K562 (cell line): ENCODE measurements at regions not wholly inside any gene's neighbourhood (a gene's known extent, or its start where the extent isn't known, plus 50 kb on each side); places are given as distances from the start of the nearest gene placed in this dataset.

Experiments
- ATAC-seq: fragments of 200-7000 bp; cut with Tn5 transposase; 3 replicates; pipeline ENCODE4 v1.9.1; 2020; ENCODE audit warnings: moderate library complexity
- BruUV-seq: library from RNA; stranded (reverse); fragments of 400-500 nt; replicated peaks from 2 replicates; lab custom pipeline; 2021; lab: Mats Ljungman, UMichigan
- CTCF ChIA-PET: fragments of 300-600 bp; formaldehyde crosslinking; extraction: SDS; loops from one replicate; lab custom pipeline; 2021; ENCODE audit warnings: low intra/inter-chr PET ratio; lab: Yijun Ruan, JAX
- POLR2A ChIA-PET: fragments of 300-600, 350-650 bp; sonication (Branson Sonifier 250); formaldehyde crosslinking; extraction: SDS; loops from one replicate; lab custom pipeline; 2021; ENCODE audit warnings: antibody characterized with exemption, inconsistent platforms; lab: Yijun Ruan, JAX
- DNase-seq, 4 experiments: peaks; one replicate each; pipeline versions ENCODE4 v3.0.0 to v3.0.0-alpha.2; 2011 to 2018; ENCODE audit warnings: low spot score in 3 of 4, mixed read lengths in 3 of 4; ENCODE audit errors: extremely low read depth in 1 of 4
- FAIRE-seq: peaks from 2 replicates; lab custom pipeline; 2011; peaks lifted over from hg19 to GRCh38; lab: Jason Lieb, UNC
- H2AFZ ChIP-seq: 2 replicates; pipeline ENCODE4 v1.6.0; 2011; ENCODE audit warnings: low read depth, low read length, control low read depth, inconsistent platforms
- H3K27ac ChIP-seq: fragments of 200-600 bp; 3 replicates; pipeline ENCODE4 v1.8.0; 2011; ENCODE audit warnings: low read depth, mild to moderate bottlenecking, control low read depth, inconsistent platforms, low read length, moderate library complexity, mixed read lengths; ENCODE audit errors: extremely low read depth
- H3K27me3 ChIP-seq, 2 experiments: fragments of 300-600 bp in 1 of 2; 2 replicates in 1 of 2; 3 replicates in 1 of 2; pipeline versions ENCODE4 v1.6.0 to v1.8.0; 2011; ENCODE audit warnings: inconsistent platforms in 2 of 2, low read length in 2 of 2, mild to moderate bottlenecking in 1 of 2, mixed read lengths in 1 of 2, moderate library complexity in 1 of 2; ENCODE audit not compliant: control insufficient read depth in 2 of 2, insufficient read depth in 2 of 2
- H3K36me3 ChIP-seq: fragments of 300-600 bp; 3 replicates; pipeline ENCODE4 v1.8.0; 2011; ENCODE audit warnings: mild to moderate bottlenecking, low read length, inconsistent platforms; ENCODE audit not compliant: control insufficient read depth, insufficient read depth
- H3K4me1 ChIP-seq, 2 experiments: fragments of 200-600 bp in 1 of 2; replicated peaks in 1 of 2; 2 replicates in 1 of 2; 3 replicates in 1 of 2; pipeline versions ENCODE4 v1.5.1 to v1.8.0; 2011; ENCODE audit warnings: inconsistent platforms in 2 of 2, low read length in 2 of 2, mild to moderate bottlenecking in 1 of 2, mixed read lengths in 1 of 2, moderate library complexity in 1 of 2; ENCODE audit not compliant: control insufficient read depth in 2 of 2, insufficient read depth in 2 of 2
- H3K4me2 ChIP-seq: 2 replicates; pipeline ENCODE4 v1.6.1; 2011; ENCODE audit warnings: low read length, control low read depth, inconsistent platforms, mixed read lengths; ENCODE audit not compliant: insufficient read depth
- H3K4me3 ChIP-seq: fragments of 200-600 bp; sonication (generic), shearing (Covaris generic); 2 replicates; pipeline ENCODE4 v1.5.1; 2016; ENCODE audit warnings: control low read depth, inconsistent platforms
- H3K79me2 ChIP-seq: fragments of 200-600 bp; 3 replicates; pipeline ENCODE4 v1.8.0; 2011; ENCODE audit warnings: low read length, inconsistent platforms; ENCODE audit not compliant: control insufficient read depth, insufficient read depth
- H3K9ac ChIP-seq, 2 experiments: 2 replicates each; pipeline versions ENCODE4 v1.6.0 to v1.6.1; 2011; ENCODE audit warnings: low read depth in 2 of 2, low read length in 2 of 2, control low read depth in 1 of 2, inconsistent platforms in 1 of 2, mild to moderate bottlenecking in 1 of 2, mixed read lengths in 1 of 2; ENCODE audit not compliant: insufficient read depth in 1 of 2
- H3K9me1 ChIP-seq: one replicate; pipeline ENCODE4 v1.6.0; 2011; ENCODE audit warnings: inconsistent platforms, mild to moderate bottlenecking, low read length, moderate library complexity; ENCODE audit not compliant: control insufficient read depth, insufficient read depth
- H3K9me3 ChIP-seq: replicated peaks from 2 replicates; pipeline ENCODE4 v1.5.1; 2011; ENCODE audit warnings: low read depth, low read length, inconsistent platforms; ENCODE audit not compliant: control insufficient read depth, insufficient read depth
- H4K20me1 ChIP-seq: replicated peaks from 2 replicates; pipeline ENCODE4 v1.6.1; 2011; ENCODE audit warnings: low read length, inconsistent platforms, mixed read lengths; ENCODE audit not compliant: control insufficient read depth, insufficient read depth
- MCM7 ChIP-seq, 2 experiments: fragments of 450-650 bp; IDR thresholded peaks; 2 replicates each; pipeline ENCODE4 v1.6.1; 2016 to 2018
- RAD21 ChIP-seq, 2 experiments: fragments of 250-450 bp in 1 of 2; fragments of 450-650 bp in 1 of 2; sonication (Bioruptor Pico) in 1 of 2; formaldehyde crosslinking in 1 of 2; IDR thresholded peaks in 1 of 2; conservative IDR thresholded peaks in 1 of 2; 2 replicates each; pipeline versions ENCODE4 v1.4.0 to v1.8.0; 2020 to 2022; ENCODE audit warnings: mild to moderate bottlenecking in 2 of 2, moderate library complexity in 1 of 2
- ZNF134 ChIP-seq: fragments of 250-450 bp; sonication (Bioruptor Pico); conservative IDR thresholded peaks from 2 replicates; pipeline ENCODE4 v1.4.0; 2020
- ZNF143 ChIP-seq: sonication (generic); formaldehyde crosslinking; IDR thresholded peaks from 2 replicates; pipeline ENCODE4 v1.9.0; 2022; ENCODE audit warnings: mild to moderate bottlenecking, missing genetic modification reagents
- WGBS: fragments of 100-300 bp; shearing (Covaris generic); methylation state at CpG from one replicate; pipeline ENCODE4 v1.1.6; 2016; ENCODE audit warnings: low coverage, mixed read lengths; ENCODE audit not compliant: insufficient coverage; ENCODE audit errors: missing lambda C conversion rate; 5-methylcytosine and 5-hydroxymethylcytosine counted together
- in situ Hi-C: fragments of 300-500 bp; cut with MboI; formaldehyde crosslinking; loops from 4 replicates; pipeline ENCODE4 v1.15.0; 2018; ENCODE audit warnings: inconsistent platforms, mixed read lengths
- intact Hi-C: fragments of 100-400 bp; cut with micrococcal nuclease; formaldehyde crosslinking; loops from 2 replicates; pipeline ENCODE4 v1.14.2; 2022
- TF ChIP-seq, protein P1 (sequence below): sonication (generic); formaldehyde crosslinking; IDR thresholded peaks from 2 replicates; pipeline ENCODE4 v1.8.0; 2022; ENCODE audit warnings: missing genetic modification reagents, mild to moderate bottlenecking, borderline replicate concordance
- TF ChIP-seq, protein P2 (sequence below), 3 experiments: IDR thresholded peaks in 2 of 3; conservative IDR thresholded peaks in 1 of 3; 2 replicates each; pipeline ENCODE4 v1.5.1; 2011 to 2012; ENCODE audit warnings: low read length in 3 of 3, mild to moderate bottlenecking in 3 of 3, control low read depth in 2 of 3, improper control_type of control experiment in 1 of 3, inconsistent platforms in 1 of 3, low read depth in 1 of 3, mixed read lengths in 1 of 3, moderate library complexity in 1 of 3; ENCODE audit not compliant: insufficient read depth in 2 of 3
- TF ChIP-seq, protein P3 (sequence below): sonication (generic); formaldehyde crosslinking; IDR thresholded peaks from 2 replicates; pipeline ENCODE4 v1.8.1; 2023; ENCODE audit warnings: mild to moderate bottlenecking, missing genetic modification reagents, moderate library complexity

DNA sequence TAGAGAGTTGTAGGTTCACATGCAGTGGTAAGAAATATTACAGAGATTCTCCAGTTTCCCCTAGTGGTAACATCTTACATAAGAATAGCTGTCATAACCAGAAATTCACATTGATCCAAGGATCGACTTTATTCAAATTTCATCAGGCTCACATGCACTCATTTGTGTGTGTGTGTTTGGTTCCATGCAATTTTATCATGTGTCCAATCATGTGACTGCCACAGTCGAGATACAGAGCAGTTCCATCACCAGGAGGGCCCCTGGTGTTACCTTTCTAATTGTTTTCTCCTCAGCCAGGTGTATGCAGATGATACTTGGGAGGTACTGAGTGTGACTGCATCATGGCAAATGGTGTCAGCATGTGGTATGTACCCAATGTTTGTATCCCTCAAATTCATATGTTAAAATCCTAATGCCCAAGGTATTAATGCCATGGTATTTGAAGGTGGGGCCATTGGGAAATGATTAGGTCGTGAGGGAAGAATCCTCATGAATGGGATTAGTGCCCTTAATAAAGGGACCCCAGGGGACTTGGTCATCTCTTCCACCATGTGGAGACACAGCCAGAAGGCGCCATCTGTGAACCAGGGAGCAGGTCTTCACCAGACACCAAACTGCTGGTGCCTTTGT, 126.3 kb downstream of the CXCL12 start (continued):
- TF ChIP-seq, protein P1, sequence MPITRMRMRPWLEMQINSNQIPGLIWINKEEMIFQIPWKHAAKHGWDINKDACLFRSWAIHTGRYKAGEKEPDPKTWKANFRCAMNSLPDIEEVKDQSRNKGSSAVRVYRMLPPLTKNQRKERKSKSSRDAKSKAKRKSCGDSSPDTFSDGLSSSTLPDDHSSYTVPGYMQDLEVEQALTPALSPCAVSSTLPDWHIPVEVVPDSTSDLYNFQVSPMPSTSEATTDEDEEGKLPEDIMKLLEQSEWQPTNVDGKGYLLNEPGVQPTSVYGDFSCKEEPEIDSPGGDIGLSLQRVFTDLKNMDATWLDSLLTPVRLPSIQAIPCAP = no peak
- no peak for TF ChIP-seq MCM7 (IDR thresholded peaks at IDR 0.05)
- no peak for TF ChIP-seq ZNF134 (CRISPR knock-in tag)
- no peak for TF ChIP-seq RAD21 (CRISPR knock-in tag; conservative IDR thresholded peaks at IDR 0.05 in 1 of 2, IDR thresholded peaks at IDR 0.05 in 1 of 2)

DNA sequence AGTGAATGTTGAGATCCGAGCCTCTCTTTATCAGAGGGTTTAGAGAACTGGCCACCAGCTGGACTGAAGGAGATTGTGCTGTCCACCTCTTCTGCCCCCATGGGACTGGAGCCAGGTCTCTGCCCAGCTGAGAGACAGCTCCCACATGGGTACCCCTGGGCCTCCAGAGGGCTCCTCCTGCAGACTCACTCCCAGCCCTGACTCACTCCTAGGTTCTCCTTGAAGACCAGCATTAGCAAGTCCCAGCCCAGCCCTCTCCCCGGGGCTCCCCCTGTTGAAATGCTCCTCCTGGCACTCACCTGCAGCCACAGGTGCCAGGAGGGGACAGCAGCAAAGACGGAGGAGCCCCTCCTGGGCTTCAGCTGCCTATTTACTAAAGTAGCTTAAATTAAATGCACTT, 126.9 kb downstream of the CXCL12 start:
- Histone ChIP-seq H2AFZ (no peak overlapping the region), H3K4me1 (no peaks in the 10 kb centered on the region), H3K27ac (no peak overlapping the region), H3K9ac (no peak overlapping the region), H3K27me3 (peaks cover 0 to 22% of the 10 kb centered on the region in 2 experiments; a peak in 3 of 5 replicates), H3K4me3 (no peak overlapping the region), H3K4me2 (no peak overlapping the region), H3K36me3 (no peaks in the 10 kb centered on the region), H3K79me2 (no peaks in the 10 kb centered on the region), H3K9me3 (no peaks in the 10 kb centered on the region), H3K9me1 (no peaks in the 10 kb centered on the region), H4K20me1 (no peaks in the 10 kb centered on the region)
- CTCF ChIA-PET = no interaction called here
- no peak for FAIRE-seq
- BruUV-seq = no TSS peak
- DNase-seq = no peak
- TF ChIP-seq ZNF143 = no peak
- TF ChIP-seq, protein P2, sequence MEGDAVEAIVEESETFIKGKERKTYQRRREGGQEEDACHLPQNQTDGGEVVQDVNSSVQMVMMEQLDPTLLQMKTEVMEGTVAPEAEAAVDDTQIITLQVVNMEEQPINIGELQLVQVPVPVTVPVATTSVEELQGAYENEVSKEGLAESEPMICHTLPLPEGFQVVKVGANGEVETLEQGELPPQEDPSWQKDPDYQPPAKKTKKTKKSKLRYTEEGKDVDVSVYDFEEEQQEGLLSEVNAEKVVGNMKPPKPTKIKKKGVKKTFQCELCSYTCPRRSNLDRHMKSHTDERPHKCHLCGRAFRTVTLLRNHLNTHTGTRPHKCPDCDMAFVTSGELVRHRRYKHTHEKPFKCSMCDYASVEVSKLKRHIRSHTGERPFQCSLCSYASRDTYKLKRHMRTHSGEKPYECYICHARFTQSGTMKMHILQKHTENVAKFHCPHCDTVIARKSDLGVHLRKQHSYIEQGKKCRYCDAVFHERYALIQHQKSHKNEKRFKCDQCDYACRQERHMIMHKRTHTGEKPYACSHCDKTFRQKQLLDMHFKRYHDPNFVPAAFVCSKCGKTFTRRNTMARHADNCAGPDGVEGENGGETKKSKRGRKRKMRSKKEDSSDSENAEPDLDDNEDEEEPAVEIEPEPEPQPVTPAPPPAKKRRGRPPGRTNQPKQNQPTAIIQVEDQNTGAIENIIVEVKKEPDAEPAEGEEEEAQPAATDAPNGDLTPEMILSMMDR (IDR thresholded peaks at IDR 0.05 in 2 of 3, conservative IDR thresholded peaks at IDR 0.05 in 1 of 3; ENCODE audit: insufficient read depth in 2 of 3, low read depth in 1 of 3, low read length in 3 of 3) = 0 out of 6 replicates have a peak, but pooled peaks of 1 of the 3 experiments have one; percentile 3
- TF ChIP-seq, protein P3, sequence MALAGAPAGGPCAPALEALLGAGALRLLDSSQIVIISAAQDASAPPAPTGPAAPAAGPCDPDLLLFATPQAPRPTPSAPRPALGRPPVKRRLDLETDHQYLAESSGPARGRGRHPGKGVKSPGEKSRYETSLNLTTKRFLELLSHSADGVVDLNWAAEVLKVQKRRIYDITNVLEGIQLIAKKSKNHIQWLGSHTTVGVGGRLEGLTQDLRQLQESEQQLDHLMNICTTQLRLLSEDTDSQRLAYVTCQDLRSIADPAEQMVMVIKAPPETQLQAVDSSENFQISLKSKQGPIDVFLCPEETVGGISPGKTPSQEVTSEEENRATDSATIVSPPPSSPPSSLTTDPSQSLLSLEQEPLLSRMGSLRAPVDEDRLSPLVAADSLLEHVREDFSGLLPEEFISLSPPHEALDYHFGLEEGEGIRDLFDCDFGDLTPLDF (CRISPR knock-in tag) = no peak
- WGBS = 0% methylated on average over 3 of the region's 3 CpGs
- POLR2A ChIA-PET = interaction anchor here (2.0 kb wide), 1 partner anchor 9 kb away, joined by 7 read pairs; no protein-coding TSS in a partner anchor
- intact Hi-C loops (no loop called here), in situ Hi-C loops (no loop called here)
- ATAC-seq = no peak
